ENCODE measurements at regions not wholly inside any gene's neighbourhood (a gene's known extent, or its start where the extent isn't known, plus 50 kb on each side); places are given as distances from the start of the nearest gene placed in this dataset.
A peak's percentile ranks its signal among the peaks of the same experiment; 100 is the strongest.
"Not testable (repeated sequence)": the region's sequence is repeated elsewhere in the genome, so short reads cannot be mapped to it uniquely, and the experiment has no call there.

- FAIRE-seq, result no peak
These were observed 1652.0 kb downstream of the MRPL39 start for GRCh38 chr21:23955135-23955843.

- FAIRE-seq, result no peak
These were observed 1655.0 kb downstream of the MRPL39 start for GRCh38 chr21:23952269-23952668.

- no peak for FAIRE-seq
These were observed 1656.0 kb downstream of the MRPL39 start for GRCh38 chr21:23951251-23951650.

- no peak for FAIRE-seq
These were observed 1656.9 kb downstream of the MRPL39 start for GRCh38 chr21:23950344-23950743.

GRCh38 chr21:23949493-23949892, 1657.8 kb downstream of the MRPL39 start:
- FAIRE-seq, result no peak

GRCh38 chr21:23939369-23940065, 1667.8 kb downstream of the MRPL39 start:
- FAIRE-seq, result no peak

GRCh38 chr21:23936991-23937390, 1670.3 kb downstream of the MRPL39 start:
- FAIRE-seq, result no peak

GRCh38 chr21:23936224-23936623, 1671.1 kb downstream of the MRPL39 start:
- no peak for FAIRE-seq

- no peak for FAIRE-seq
These were observed 1676.7 kb downstream of the MRPL39 start for GRCh38 chr21:23930565-23930964.

GRCh38 chr21:23926430-23926829, 1680.9 kb downstream of the MRPL39 start:
- FAIRE-seq, result not testable (repeated sequence)

GRCh38 chr21:23921670-23922418, 1685.4 kb downstream of the MRPL39 start:
- FAIRE-seq, result no peak

GRCh38 chr21:23900727-23901126, 1706.6 kb downstream of the MRPL39 start:
- no peak for FAIRE-seq

GRCh38 chr21:23899561-23899960, 1707.7 kb downstream of the MRPL39 start:
- FAIRE-seq, result no peak

GRCh38 chr21:23890652-23891051, 1716.6 kb downstream of the MRPL39 start:
- no peak for FAIRE-seq

GRCh38 chr21:23887725-23888306, 1719.5 kb downstream of the MRPL39 start:
- FAIRE-seq, result no peak

- no peak for FAIRE-seq
These were observed 1720.2 kb downstream of the MRPL39 start for GRCh38 chr21:23886828-23887724.

GRCh38 chr21:23881783-23882182, 1725.5 kb downstream of the MRPL39 start:
- peak; percentile 86 for FAIRE-seq

GRCh38 chr21:23876925-23877558, 1730.2 kb downstream of the MRPL39 start:
- no peak for FAIRE-seq

- FAIRE-seq, result no peak
These were observed 1733.0 kb downstream of the MRPL39 start for GRCh38 chr21:23874271-23874670.

- no peak for FAIRE-seq
These were observed 1745.3 kb downstream of the MRPL39 start for GRCh38 chr21:23861911-23862504.

- FAIRE-seq, result no peak
These were observed 1748.4 kb downstream of the MRPL39 start for GRCh38 chr21:23858878-23859277.

Measured in endometrium (tissue), 2 donors.